ENCODE measurements at regions not wholly inside any gene's neighbourhood (a gene's known extent, or its start where the extent isn't known, plus 50 kb on each side); places are given as distances from the start of the nearest gene placed in this dataset.
"Not testable (repeated sequence)": the region's sequence is repeated elsewhere in the genome, so short reads cannot be mapped to it uniquely, and the experiment has no call there.

GRCh38 chr3:159273608-159274007, 471.8 kb downstream of the MFSD1 start:
- H3K9me3 ChIP-seq (ENCODE audit: low read depth, low read length), result no peaks in the 10 kb centered on the region
- no peak for DNase-seq (ENCODE audit: low read depth, low spot score)
- no peaks in the 10 kb centered on the region for H3K36me3 ChIP-seq (ENCODE audit: insufficient read depth, low read length)
- H3K4me3 ChIP-seq, result no peak overlapping the region
- TF ChIP-seq POLR2AphosphoS5 (IDR thresholded peaks at IDR 0.05; ENCODE audit: borderline replicate concordance, low read depth, low read length) (no peak), EZH2 (IDR thresholded peaks at IDR 0.05) (no peak), FOXP2 (optimal IDR thresholded peaks at IDR 0.05; ENCODE audit: control extremely low read depth, extremely low read length, insufficient read depth) (no peak)
- H3K27ac ChIP-seq, result no peak overlapping the region
- no peak overlapping the region for H3K9ac ChIP-seq (ENCODE audit: insufficient read length)

GRCh38 chr3:159275741-159276140, 473.9 kb downstream of the MFSD1 start:
- TF ChIP-seq POLR2AphosphoS5 (IDR thresholded peaks at IDR 0.05; ENCODE audit: borderline replicate concordance, low read depth, low read length) (no peak), EZH2 (IDR thresholded peaks at IDR 0.05) (no peak), FOXP2 (optimal IDR thresholded peaks at IDR 0.05; ENCODE audit: control extremely low read depth, extremely low read length, insufficient read depth) (no peak)

GRCh38 chr3:159277814-159278213, 476.0 kb downstream of the MFSD1 start:
- H3K9ac ChIP-seq (ENCODE audit: insufficient read length), result no peak overlapping the region

More at GRCh38 chr3:159275741-159276140, 473.9 kb downstream of the MFSD1 start:
- no peak overlapping the region for H3K4me3 ChIP-seq
- DNase-seq (ENCODE audit: low read depth, low spot score), result no peak
- no peak overlapping the region for H3K9ac ChIP-seq (ENCODE audit: insufficient read length)
- H3K27ac ChIP-seq, result no peak overlapping the region
- no peaks in the 10 kb centered on the region for H3K9me3 ChIP-seq (ENCODE audit: low read depth, low read length)
- H3K36me3 ChIP-seq (ENCODE audit: insufficient read depth, low read length), result no peaks in the 10 kb centered on the region

GRCh38 chr3:159280386-159281191, 478.7 kb downstream of the MFSD1 start:
- TF ChIP-seq EZH2 (IDR thresholded peaks at IDR 0.05), result no peak
- TF ChIP-seq POLR2AphosphoS5 (IDR thresholded peaks at IDR 0.05; ENCODE audit: borderline replicate concordance, low read depth, low read length), result no peak
- TF ChIP-seq FOXP2 (optimal IDR thresholded peaks at IDR 0.05; ENCODE audit: control extremely low read depth, extremely low read length, insufficient read depth), result no peak
- H3K9me3 ChIP-seq (ENCODE audit: low read depth, low read length), result no peaks in the 10 kb centered on the region
- H3K9ac ChIP-seq (ENCODE audit: insufficient read length), result no peak overlapping the region
- no peak overlapping the region for H3K27ac ChIP-seq
- no peak for DNase-seq (ENCODE audit: low read depth, low spot score)
- H3K36me3 ChIP-seq (ENCODE audit: insufficient read depth, low read length), result no peaks in the 10 kb centered on the region
- no peak overlapping the region for H3K4me3 ChIP-seq

More at GRCh38 chr3:159277814-159278213, 476.0 kb downstream of the MFSD1 start:
- no peak overlapping the region for H3K4me3 ChIP-seq
- no peaks in the 10 kb centered on the region for H3K9me3 ChIP-seq (ENCODE audit: low read depth, low read length)
- no peak overlapping the region for H3K27ac ChIP-seq
- no peak for DNase-seq (ENCODE audit: low read depth, low spot score)
- no peak for TF ChIP-seq POLR2AphosphoS5 (IDR thresholded peaks at IDR 0.05; ENCODE audit: borderline replicate concordance, low read depth, low read length)
- no peak for TF ChIP-seq EZH2 (IDR thresholded peaks at IDR 0.05)
- no peak for TF ChIP-seq FOXP2 (optimal IDR thresholded peaks at IDR 0.05; ENCODE audit: control extremely low read depth, extremely low read length, insufficient read depth)
- no peaks in the 10 kb centered on the region for H3K36me3 ChIP-seq (ENCODE audit: insufficient read depth, low read length)

GRCh38 chr3:159293493-159293892, 491.6 kb downstream of the MFSD1 start:
- no peak for TF ChIP-seq FOXP2 (optimal IDR thresholded peaks at IDR 0.05; ENCODE audit: control extremely low read depth, extremely low read length, insufficient read depth)
- DNase-seq (ENCODE audit: low read depth, low spot score), result no peak
- Histone ChIP-seq H3K36me3 (ENCODE audit: insufficient read depth, low read length) (no peaks in the 10 kb centered on the region), H3K27ac (no peak overlapping the region), H3K9me3 (ENCODE audit: low read depth, low read length) (no peaks in the 10 kb centered on the region), H3K9ac (ENCODE audit: insufficient read length) (no peak overlapping the region), H3K4me3 (no peak overlapping the region)

GRCh38 chr3:159301961-159302360, 500.1 kb downstream of the MFSD1 start:
- TF ChIP-seq FOXP2 (optimal IDR thresholded peaks at IDR 0.05; ENCODE audit: control extremely low read depth, extremely low read length, insufficient read depth), result no peak
- no peak for TF ChIP-seq POLR2AphosphoS5 (IDR thresholded peaks at IDR 0.05; ENCODE audit: borderline replicate concordance, low read depth, low read length)
- TF ChIP-seq EZH2 (IDR thresholded peaks at IDR 0.05), result no peak
- H3K9ac ChIP-seq (ENCODE audit: insufficient read length), result no peak overlapping the region
- H3K36me3 ChIP-seq (ENCODE audit: insufficient read depth, low read length), result no peaks in the 10 kb centered on the region
- H3K27ac ChIP-seq, result no peak overlapping the region
- H3K9me3 ChIP-seq (ENCODE audit: low read depth, low read length), result no peaks in the 10 kb centered on the region
- H3K4me3 ChIP-seq, result no peak overlapping the region
- no peak for DNase-seq (ENCODE audit: low read depth, low spot score)

- no peak overlapping the region for H3K27ac ChIP-seq
- no peak overlapping the region for H3K4me3 ChIP-seq
- no peak overlapping the region for H3K9ac ChIP-seq (ENCODE audit: insufficient read length)
- no peaks in the 10 kb centered on the region for H3K36me3 ChIP-seq (ENCODE audit: insufficient read depth, low read length)
- no peak for DNase-seq (ENCODE audit: low read depth, low spot score)
- no peak for TF ChIP-seq EZH2 (IDR thresholded peaks at IDR 0.05)
- no peak for TF ChIP-seq POLR2AphosphoS5 (IDR thresholded peaks at IDR 0.05; ENCODE audit: borderline replicate concordance, low read depth, low read length)
- TF ChIP-seq FOXP2 (optimal IDR thresholded peaks at IDR 0.05; ENCODE audit: control extremely low read depth, extremely low read length, insufficient read depth), result no peak
- H3K9me3 ChIP-seq (ENCODE audit: low read depth, low read length), result no peaks in the 10 kb centered on the region
These were observed 503.2 kb downstream of the MFSD1 start for GRCh38 chr3:159305017-159305416.

GRCh38 chr3:159316706-159317105, 514.9 kb downstream of the MFSD1 start:
- not testable (repeated sequence) for H3K4me3 ChIP-seq; H3K27ac ChIP-seq; H3K9me3 ChIP-seq (ENCODE audit: low read depth, low read length); H3K9ac ChIP-seq (ENCODE audit: insufficient read length); DNase-seq (ENCODE audit: low read depth, low spot score); H3K36me3 ChIP-seq (ENCODE audit: insufficient read depth, low read length)

- no peaks in the 10 kb centered on the region for H3K36me3 ChIP-seq (ENCODE audit: insufficient read depth, low read length)
- H3K27ac ChIP-seq, result no peak overlapping the region
- H3K9ac ChIP-seq (ENCODE audit: insufficient read length), result no peak overlapping the region
- DNase-seq (ENCODE audit: low read depth, low spot score), result no peak
- TF ChIP-seq POLR2AphosphoS5 (IDR thresholded peaks at IDR 0.05; ENCODE audit: borderline replicate concordance, low read depth, low read length), result no peak
- no peak for TF ChIP-seq EZH2 (IDR thresholded peaks at IDR 0.05)
- TF ChIP-seq FOXP2 (optimal IDR thresholded peaks at IDR 0.05; ENCODE audit: control extremely low read depth, extremely low read length, insufficient read depth), result no peak
- H3K9me3 ChIP-seq (ENCODE audit: low read depth, low read length), result no peaks in the 10 kb centered on the region
- H3K4me3 ChIP-seq, result no peak overlapping the region
These were observed 517.3 kb downstream of the MFSD1 start for GRCh38 chr3:159319156-159319555.

All from SK-N-MC (cell line).